ENCODE measurements at regions not wholly inside any gene's neighbourhood (a gene's known extent, or its start where the extent isn't known, plus 50 kb on each side); places are given as distances from the start of the nearest gene placed in this dataset.

- DNase-seq (ENCODE audit: low spot score): no peak
Measured at GRCh38 chr11:39144351-39145130, 2314.9 kb downstream of the LRRC4C start.

GRCh38 chr11:39139581-39139980, 2319.9 kb downstream of the LRRC4C start:
- DNase-seq (ENCODE audit: low spot score): no peak

GRCh38 chr11:39120890-39121289, 2338.6 kb downstream of the LRRC4C start:
- DNase-seq (ENCODE audit: low spot score): no peak

GRCh38 chr11:39113606-39114005, 2345.8 kb downstream of the LRRC4C start:
- DNase-seq (ENCODE audit: low spot score): no peak

DNA sequence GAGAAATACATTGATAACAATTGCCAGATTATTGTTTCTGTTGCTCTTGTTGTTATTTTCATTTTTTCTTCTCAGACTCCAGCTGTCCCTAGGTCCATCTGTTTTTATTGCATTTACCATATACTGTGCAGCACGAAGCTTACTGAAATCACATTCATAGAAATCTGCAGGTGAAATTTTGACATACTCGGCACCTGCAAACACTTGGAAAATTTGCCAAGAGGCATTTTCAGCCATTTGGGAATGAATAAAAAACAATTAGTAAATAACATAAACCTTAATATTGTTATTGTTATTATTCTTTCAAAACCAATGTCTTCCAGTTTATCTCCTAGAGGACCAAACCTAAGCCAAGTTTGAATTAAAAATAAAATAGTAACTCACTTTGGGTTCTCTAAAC, 2357.2 kb downstream of the LRRC4C start:
- DNase-seq (ENCODE audit: low spot score): no peak

- DNase-seq (ENCODE audit: low spot score): no peak
Measured at GRCh38 chr11:39078465-39078864, 2381.0 kb downstream of the LRRC4C start.

DNA sequence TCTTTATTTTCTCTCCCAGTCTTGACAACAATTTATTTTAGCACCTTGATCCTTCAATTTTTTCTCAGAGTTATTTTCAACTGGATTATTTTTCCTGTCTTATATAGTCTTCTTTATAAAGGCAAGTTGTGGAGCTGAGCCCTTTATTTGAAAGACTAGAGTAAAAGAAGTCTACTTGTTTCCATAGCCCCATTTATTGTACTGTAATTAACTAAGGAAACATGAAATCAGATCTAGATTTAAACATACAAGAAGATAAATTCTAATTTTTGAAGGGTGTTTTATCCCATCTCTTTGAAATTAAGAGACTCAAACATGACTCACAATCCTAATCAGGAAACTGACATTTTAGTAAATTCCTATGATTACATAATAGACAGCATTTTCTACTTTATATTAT, 2421.8 kb downstream of the LRRC4C start:
- DNase-seq (ENCODE audit: low spot score): no peak

- DNase-seq (ENCODE audit: low spot score): no peak
Measured at GRCh38 chr11:39036021-39036420, 2423.4 kb downstream of the LRRC4C start.

DNA sequence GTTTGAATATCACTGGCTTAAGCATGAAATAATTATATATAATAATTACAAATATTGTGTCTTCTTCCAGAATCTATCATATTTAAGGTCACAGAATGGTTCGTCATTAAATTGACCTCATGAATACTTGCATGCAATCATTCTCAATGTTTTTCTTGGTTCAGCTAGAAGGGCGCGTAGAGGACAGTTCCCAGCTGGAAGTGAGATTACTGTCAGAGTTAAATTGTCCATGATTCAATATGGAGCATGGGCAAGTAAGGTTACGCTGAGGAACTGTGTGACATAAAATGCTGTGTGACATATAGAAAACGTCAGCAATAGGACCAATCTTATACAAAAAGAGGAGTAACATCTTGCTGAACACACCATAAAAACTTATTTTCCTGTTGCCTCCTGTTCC, 2423.5 kb upstream of the RAG2 start:
- DNase-seq (ENCODE audit: low spot score): no peak

DNA sequence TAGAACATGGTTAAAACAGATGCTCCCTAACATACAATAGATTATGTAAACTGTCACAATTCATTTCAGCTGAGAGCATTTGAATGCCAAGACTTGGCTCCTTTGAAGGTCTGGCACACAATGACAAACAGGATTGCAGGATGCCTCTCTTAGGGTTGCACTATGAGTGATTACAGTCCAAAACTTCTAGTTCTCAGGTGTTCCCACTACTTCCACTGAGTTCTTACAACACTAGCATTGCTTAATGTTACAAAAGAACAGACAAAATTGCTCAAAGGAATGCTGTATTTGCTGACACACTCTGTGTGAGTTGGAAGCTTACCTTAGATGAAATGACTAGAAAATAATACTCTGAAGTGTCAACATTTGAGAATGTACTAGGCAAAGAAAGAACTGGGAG, 2413.8 kb upstream of the RAG2 start:
- no peak for DNase-seq (ENCODE audit: low spot score)

- DNase-seq (ENCODE audit: low spot score): no peak
Measured at GRCh38 chr11:38990841-38991240, 2392.8 kb upstream of the RAG2 start.

- no peak for DNase-seq (ENCODE audit: low spot score)
Measured at GRCh38 chr11:38990139-38990538, 2392.1 kb upstream of the RAG2 start.

DNA sequence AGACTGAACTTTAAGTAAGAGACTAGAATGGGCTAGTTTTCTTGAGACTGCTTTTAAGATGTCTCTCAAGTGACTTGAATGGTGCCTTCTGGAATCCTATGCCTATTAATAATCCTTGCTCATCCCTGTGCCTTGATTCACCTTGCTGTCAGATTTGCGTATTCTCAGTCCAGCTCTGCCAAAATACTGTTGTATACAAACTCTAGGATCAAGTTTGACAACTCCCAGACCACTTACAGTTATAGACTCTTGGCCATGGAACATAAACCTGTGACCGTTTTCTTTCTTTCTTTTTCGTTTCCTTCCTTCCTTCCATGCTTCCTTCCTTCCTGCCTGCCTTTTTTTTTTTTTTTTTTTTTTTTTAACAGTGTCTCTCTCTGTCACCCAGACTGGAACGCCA, 2390.9 kb upstream of the RAG2 start:
- DNase-seq (ENCODE audit: low spot score): no peak

- DNase-seq (ENCODE audit: low spot score): no peak
Measured at GRCh38 chr11:38972220-38972619, 2374.2 kb upstream of the RAG2 start.

- no peak for DNase-seq (ENCODE audit: low spot score)
Measured at GRCh38 chr11:38971141-38971540, 2373.1 kb upstream of the RAG2 start.

DNA sequence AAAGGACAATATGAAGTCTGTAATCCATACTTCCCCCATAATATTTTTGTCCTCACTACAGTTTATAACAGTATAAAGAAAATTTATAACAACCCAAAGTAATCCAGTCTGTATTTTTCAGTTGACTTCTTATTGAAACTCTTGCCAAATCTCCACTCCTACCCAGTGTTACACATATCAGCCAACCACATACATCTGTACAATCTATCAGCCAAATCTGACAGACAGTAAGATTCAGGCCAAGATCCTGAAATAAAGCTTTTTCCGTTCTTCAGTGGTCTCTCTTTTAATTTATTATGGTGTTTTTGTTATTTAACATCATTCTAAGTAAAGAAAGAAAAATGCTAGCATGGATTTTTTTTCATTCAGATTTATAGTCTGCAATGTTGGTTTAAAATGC, 2370.9 kb upstream of the RAG2 start:
- DNase-seq (ENCODE audit: low spot score): no peak

GRCh38 chr11:38952698-38953097, 2354.7 kb upstream of the RAG2 start:
- DNase-seq (ENCODE audit: low spot score): no peak

DNA sequence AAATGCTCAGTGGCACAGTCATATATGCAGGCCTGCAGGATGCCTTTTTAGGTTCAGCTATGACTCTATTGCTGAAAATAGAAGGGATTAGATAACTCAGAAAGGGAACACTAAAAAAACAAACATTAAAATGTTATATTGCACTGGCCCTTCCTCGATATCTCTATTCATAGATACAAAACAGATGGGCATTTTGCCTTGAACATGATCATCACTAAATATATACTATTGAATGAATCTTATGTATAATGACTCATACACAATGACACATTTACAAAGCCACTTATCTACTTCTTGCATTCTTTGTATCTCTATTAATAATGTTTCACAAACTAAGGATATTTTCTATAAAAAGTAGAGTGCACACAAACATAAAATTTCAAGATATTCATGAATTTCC, 2352.8 kb upstream of the RAG2 start:
- no peak for DNase-seq (ENCODE audit: low spot score)

DNA sequence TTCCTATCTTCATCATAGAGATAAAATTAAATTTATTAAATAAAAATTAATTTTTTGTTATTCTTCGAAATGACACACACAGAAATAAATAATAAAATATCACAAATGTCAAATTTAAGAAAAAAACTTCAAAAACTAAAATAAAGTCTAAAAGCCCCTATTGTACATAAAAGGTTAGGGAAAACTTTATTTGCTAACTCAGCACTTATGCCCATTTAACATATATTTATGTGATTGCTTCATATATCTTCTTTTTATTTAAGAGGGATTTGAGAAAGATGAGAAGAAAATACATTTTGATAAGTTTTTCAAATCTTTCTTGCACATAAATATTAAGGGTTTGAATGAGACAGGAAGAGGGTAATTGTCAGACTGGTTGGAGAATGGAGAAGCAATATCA, 2350.4 kb upstream of the RAG2 start:
- no peak for DNase-seq (ENCODE audit: low spot score)

- DNase-seq (ENCODE audit: low spot score): no peak
Measured at GRCh38 chr11:38937709-38938108, 2339.7 kb upstream of the RAG2 start.

- DNase-seq (ENCODE audit: low spot score): no peak
Measured at GRCh38 chr11:38935941-38936340, 2337.9 kb upstream of the RAG2 start.

DNA sequence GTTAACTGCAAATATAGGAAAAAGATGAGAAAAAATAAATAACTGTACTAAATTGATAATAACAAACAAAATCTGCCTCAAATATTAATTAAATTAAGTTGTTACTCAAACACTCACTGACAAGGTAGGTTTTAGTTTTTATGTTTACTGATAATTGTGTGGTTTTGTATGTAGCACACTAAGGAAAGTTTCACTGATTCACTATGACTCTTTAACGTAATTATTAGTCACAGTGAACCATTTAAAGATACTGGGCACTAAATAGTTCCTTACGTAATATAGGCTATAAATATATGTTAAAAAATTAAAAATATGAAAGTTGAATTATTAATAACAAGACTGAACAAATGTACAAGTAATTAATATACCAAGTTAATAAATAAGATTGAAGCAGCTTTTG, 2330.0 kb upstream of the RAG2 start:
- DNase-seq (ENCODE audit: low spot score): no peak

- no peak for DNase-seq (ENCODE audit: low spot score)
Measured at GRCh38 chr11:38924644-38925043, 2326.6 kb upstream of the RAG2 start.

DNA sequence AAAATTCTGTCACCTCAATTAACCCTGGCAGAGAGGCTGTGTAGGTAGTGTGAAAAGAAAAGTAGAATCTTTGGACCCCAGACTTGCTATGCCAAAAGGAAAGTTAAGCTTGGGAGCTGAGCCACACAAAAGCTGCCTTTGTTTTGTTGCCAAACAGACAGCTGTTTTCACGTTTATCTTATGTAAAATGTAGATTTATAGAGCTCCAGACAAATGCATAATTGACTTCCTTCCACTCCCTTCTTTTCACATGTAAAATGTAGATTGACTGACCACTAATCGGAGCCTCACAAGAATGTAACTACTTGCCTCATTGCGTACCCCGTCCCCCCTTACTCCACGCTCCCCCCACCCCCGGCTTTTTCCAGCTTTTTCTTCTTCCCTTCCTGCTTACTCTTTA, 2302.2 kb upstream of the RAG2 start:
- DNase-seq (ENCODE audit: low spot score): no peak
